ENCODE measurements at regions not wholly inside any gene's neighbourhood (a gene's known extent, or its start where the extent isn't known, plus 50 kb on each side); places are given as distances from the start of the nearest gene placed in this dataset.

DNA sequence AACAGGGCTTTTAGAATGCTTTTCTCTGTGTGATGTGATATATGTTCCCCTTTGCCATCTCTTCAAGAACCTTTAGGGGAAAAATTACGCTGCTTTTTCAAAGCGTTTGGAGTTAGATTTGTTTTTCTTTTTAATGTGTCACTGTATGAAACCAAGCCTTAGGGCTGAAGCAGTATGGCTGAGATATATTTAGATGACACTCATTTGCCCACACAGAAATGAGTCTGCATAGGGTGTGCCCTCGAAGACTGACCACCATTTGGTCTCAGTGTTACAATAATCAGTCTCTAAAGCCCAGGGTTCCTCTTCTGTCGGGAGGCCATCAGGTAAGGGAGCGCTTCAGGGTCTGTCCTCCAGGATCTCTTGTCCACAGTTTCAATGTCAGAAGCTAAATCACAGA, 213.0 kb upstream of the NCAM1 start:
- TF ChIP-seq GATA2 (IDR thresholded peaks at IDR 0.05; ENCODE audit: insufficient read depth, insufficient read length, low read depth, low read length): no peak
- TF ChIP-seq EZH2 (IDR thresholded peaks at IDR 0.05; ENCODE audit: borderline replicate concordance, low read depth, low read length, severe bottlenecking): no peak
- no peak for TF ChIP-seq JUN (IDR thresholded peaks at IDR 0.05; ENCODE audit: borderline replicate concordance, insufficient read depth, insufficient read length, low read depth)
- TF ChIP-seq, protein P1, sequence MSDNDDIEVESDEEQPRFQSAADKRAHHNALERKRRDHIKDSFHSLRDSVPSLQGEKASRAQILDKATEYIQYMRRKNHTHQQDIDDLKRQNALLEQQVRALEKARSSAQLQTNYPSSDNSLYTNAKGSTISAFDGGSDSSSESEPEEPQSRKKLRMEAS (IDR thresholded peaks at IDR 0.05; ENCODE audit: insufficient read depth, insufficient read length): no peak
- no peak for TF ChIP-seq FOS (IDR thresholded peaks at IDR 0.05; ENCODE audit: borderline replicate concordance, insufficient read depth, low read length)
- TF ChIP-seq, protein P2, sequence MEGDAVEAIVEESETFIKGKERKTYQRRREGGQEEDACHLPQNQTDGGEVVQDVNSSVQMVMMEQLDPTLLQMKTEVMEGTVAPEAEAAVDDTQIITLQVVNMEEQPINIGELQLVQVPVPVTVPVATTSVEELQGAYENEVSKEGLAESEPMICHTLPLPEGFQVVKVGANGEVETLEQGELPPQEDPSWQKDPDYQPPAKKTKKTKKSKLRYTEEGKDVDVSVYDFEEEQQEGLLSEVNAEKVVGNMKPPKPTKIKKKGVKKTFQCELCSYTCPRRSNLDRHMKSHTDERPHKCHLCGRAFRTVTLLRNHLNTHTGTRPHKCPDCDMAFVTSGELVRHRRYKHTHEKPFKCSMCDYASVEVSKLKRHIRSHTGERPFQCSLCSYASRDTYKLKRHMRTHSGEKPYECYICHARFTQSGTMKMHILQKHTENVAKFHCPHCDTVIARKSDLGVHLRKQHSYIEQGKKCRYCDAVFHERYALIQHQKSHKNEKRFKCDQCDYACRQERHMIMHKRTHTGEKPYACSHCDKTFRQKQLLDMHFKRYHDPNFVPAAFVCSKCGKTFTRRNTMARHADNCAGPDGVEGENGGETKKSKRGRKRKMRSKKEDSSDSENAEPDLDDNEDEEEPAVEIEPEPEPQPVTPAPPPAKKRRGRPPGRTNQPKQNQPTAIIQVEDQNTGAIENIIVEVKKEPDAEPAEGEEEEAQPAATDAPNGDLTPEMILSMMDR (IDR thresholded peaks at IDR 0.05; ENCODE audit: extremely low read depth in 1 of 2, insufficient read depth in 1 of 2, low read depth in 1 of 2, low read length in 2 of 2): no peak
- TF ChIP-seq POLR2A (IDR thresholded peaks at IDR 0.05; ENCODE audit: low read depth, low read length): no peak
- TF ChIP-seq POLR2AphosphoS5 (IDR thresholded peaks at IDR 0.05; ENCODE audit: insufficient read depth, low read depth, low read length): no peak
- TF ChIP-seq MYC (IDR thresholded peaks at IDR 0.05; ENCODE audit: low read depth, low read length): no peak
- dilution Hi-C loops (cut with MboI; ENCODE audit: extremely low pct_ligation_motif_present, low sequenced_read_pairs) (no loop called here), intact Hi-C loops (cut with micrococcal nuclease) (no loop called here)
- Histone ChIP-seq H3K4me1 (ENCODE audit: control insufficient read depth, extremely low read depth, insufficient read depth, low read length) (no peaks in the 10 kb centered on the region), H3K4me2 (ENCODE audit: insufficient read depth, low read length) (no peak overlapping the region), H3K9ac (replicated peaks; ENCODE audit: extremely low read depth, insufficient read depth, low read length) (no peak overlapping the region), H3K36me3 (ENCODE audit: control insufficient read depth in 2 of 2, extremely low read depth in 1 of 2, insufficient read depth in 2 of 2, low read length in 2 of 2) (no peaks in the 10 kb centered on the region), H3K9me1 (replicated peaks; ENCODE audit: control insufficient read depth, extremely low read depth, insufficient read depth, low read length) (no peaks in the 10 kb centered on the region), H3K27ac (ENCODE audit: insufficient read depth, low read depth, low read length) (no peak overlapping the region), H3K9me3 (replicated peaks; ENCODE audit: control insufficient read depth, insufficient read depth, low read length) (peaks cover 3% of the 10 kb centered on the region), H3K79me2 (ENCODE audit: control insufficient read depth, insufficient read depth, low read length) (no peaks in the 10 kb centered on the region), H2AFZ (ENCODE audit: low read depth, low read length) (no peak overlapping the region), H3K27me3 (ENCODE audit: control insufficient read depth in 2 of 2, insufficient read depth in 2 of 2, low read length in 2 of 2) (no peaks in the 10 kb centered on the region), H4K20me1 (replicated peaks; ENCODE audit: control insufficient read depth, extremely low read depth, insufficient read depth, low read length) (no peaks in the 10 kb centered on the region), H3K4me3 (replicated peaks in 1 of 3; ENCODE audit: insufficient read depth in 1 of 3, low read depth in 1 of 3, low read length in 3 of 3) (no peak overlapping the region)
- ChIA-PET CTCF (no interaction called here), POLR2A (no interaction called here)
- DNase-seq (ENCODE audit: low read depth, low spot score) (no peak), FAIRE-seq (no peak)
- BruUV-seq (replicated peaks): no TSS peak
